IPS-NIHi11 (cell line): ENCODE measurements at regions not wholly inside any gene's neighbourhood (a gene's known extent, or its start where the extent isn't known, plus 50 kb on each side); places are given as distances from the start of the nearest gene placed in this dataset.
"Not testable (repeated sequence)": the region's sequence is repeated elsewhere in the genome, so short reads cannot be mapped to it uniquely, and the experiment has no call there.

Experiments used
- DNase-seq: peaks from one replicate; pipeline ENCODE4 v3.0.0; 2012; ENCODE audit warnings: mixed read lengths, low spot score

GRCh38 chr2:242027676-242028450, 158.3 kb downstream of the RTP5 start:
- DNase-seq: no peak

- no peak for DNase-seq
Observed at GRCh38 chr2:242029422-242030225, 160.1 kb downstream of the RTP5 start.

- no peak for DNase-seq
Observed at GRCh38 chr2:242030226-242030575, 160.7 kb downstream of the RTP5 start.

- DNase-seq: no peak
Observed at GRCh38 chr2:242030858-242031257, 161.3 kb downstream of the RTP5 start.

GRCh38 chr2:242031481-242032019, 162.0 kb downstream of the RTP5 start:
- no peak for DNase-seq

- no peak for DNase-seq
Observed at GRCh38 chr2:242032780-242033656, 163.5 kb downstream of the RTP5 start.

GRCh38 chr2:242034138-242034537, 164.6 kb downstream of the RTP5 start:
- no peak for DNase-seq

GRCh38 chr2:242034996-242035814, 165.7 kb downstream of the RTP5 start:
- no peak for DNase-seq

GRCh38 chr2:242035858-242036652, 166.5 kb downstream of the RTP5 start:
- DNase-seq: no peak

- DNase-seq: no peak
Observed at GRCh38 chr2:242036653-242036950, 167.1 kb downstream of the RTP5 start.

GRCh38 chr2:242038166-242038927, 168.8 kb downstream of the RTP5 start:
- no peak for DNase-seq

GRCh38 chr2:242038928-242039341, 169.4 kb downstream of the RTP5 start:
- no peak for DNase-seq

- no peak for DNase-seq
Observed at GRCh38 chr2:242040303-242040655, 170.8 kb downstream of the RTP5 start.

GRCh38 chr2:242040681-242041080, 171.2 kb downstream of the RTP5 start:
- no peak for DNase-seq

- no peak for DNase-seq
Observed at GRCh38 chr2:242041816-242042215, 172.3 kb downstream of the RTP5 start.

- no peak for DNase-seq
Observed at GRCh38 chr2:242043538-242044312, 174.2 kb downstream of the RTP5 start.

GRCh38 chr2:242044313-242044590, 174.7 kb downstream of the RTP5 start:
- no peak for DNase-seq

- DNase-seq: not testable (repeated sequence)
Observed at GRCh38 chr2:242045596-242046144, 176.1 kb downstream of the RTP5 start.

- DNase-seq: peak; percentile 51
Observed at GRCh38 chr2:242046206-242046826, 176.8 kb downstream of the RTP5 start.
